ENCODE measurements at regions not wholly inside any gene's neighbourhood (a gene's known extent, or its start where the extent isn't known, plus 50 kb on each side); places are given as distances from the start of the nearest gene placed in this dataset.

DNA sequence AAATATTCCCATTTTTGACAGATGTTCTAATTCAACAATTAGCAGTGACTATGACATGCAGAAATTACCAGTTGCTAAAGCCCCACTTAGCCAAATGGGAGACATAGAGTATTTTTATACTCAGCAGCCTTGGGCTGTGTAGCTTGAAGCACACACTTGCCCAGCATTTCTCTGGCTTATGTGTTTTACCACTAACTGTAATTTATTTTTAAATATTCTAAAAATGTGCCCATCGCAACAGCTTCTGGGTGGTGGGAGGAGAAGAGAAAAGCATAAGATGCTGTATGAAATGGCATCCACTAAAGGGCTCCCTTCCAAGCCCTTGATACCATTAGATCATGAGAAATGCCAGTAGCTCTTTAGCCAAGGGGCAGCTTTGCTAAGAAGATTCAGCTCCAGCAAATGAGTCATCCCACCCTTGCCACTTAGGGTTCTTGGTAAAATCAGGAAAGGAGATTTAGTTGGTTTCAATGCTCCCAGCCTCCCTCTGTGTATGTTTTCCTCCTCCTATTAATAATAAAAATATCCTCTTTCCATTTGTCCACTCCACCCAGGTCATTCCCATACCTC is 462.7 kb upstream of the DEPDC1 start:
- DNase-seq (ENCODE audit: low spot score), result no peak

DNA sequence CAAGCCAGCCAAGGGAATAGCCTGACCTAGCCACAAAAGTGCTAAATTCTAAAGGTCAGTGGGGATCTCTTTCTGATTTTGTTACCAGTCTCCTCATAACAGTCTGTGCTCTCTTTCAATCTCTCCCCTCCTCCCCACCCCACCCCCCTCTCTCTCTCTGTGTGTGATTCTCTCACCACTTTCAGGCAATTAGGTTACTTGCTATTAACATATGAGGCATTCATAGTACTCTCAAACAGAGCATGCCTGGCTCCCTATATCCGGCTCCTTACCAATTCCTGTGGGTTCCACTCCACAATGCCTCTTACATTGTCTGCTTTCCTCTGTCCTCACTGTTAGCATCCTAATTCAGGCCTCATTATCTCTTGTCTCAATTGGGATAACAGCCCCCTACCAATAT is 464.3 kb upstream of the DEPDC1 start:
- DNase-seq (ENCODE audit: low spot score), result no peak

DNA sequence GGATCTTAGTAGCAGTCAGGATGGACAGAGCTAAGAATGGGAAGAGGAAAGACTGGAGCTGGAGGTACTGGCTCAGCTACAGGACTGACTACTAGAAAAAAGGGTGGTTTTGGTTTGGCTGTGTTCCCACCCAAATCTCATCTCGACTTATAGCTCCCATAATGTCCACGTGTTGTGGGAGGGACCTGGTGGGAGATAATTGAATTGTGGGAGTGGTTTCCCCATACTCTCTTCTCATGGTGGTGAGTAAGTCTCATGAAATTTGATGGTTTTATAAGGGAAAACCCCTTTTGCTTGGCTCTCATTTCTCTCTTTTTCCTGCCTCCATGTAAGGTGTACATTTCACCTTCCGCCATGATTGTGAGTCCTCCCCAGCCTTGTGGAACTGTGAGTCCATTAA is 466.5 kb upstream of the DEPDC1 start:
- DNase-seq (ENCODE audit: low spot score), result no peak

DNA sequence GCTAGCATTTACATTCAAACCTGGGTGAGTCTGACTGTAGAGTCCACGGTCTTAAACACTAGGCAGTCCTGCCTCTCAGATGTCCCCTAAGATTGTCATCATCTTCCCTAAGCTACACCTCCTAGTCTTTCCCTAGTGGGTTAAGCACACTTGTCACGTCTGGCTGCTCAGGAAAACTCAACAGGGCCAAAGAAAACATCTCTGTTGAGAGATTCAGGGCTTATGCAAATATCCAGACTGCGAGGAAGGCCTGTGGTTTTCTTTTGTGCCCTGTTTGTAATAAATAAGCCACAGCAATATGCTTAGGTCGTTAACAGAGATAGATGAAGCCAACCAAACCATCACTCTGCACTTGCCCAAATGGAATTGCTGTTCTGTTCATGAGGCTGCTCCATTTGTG is 472.6 kb upstream of the DEPDC1 start:
- no peak for DNase-seq (ENCODE audit: low spot score)

DNA sequence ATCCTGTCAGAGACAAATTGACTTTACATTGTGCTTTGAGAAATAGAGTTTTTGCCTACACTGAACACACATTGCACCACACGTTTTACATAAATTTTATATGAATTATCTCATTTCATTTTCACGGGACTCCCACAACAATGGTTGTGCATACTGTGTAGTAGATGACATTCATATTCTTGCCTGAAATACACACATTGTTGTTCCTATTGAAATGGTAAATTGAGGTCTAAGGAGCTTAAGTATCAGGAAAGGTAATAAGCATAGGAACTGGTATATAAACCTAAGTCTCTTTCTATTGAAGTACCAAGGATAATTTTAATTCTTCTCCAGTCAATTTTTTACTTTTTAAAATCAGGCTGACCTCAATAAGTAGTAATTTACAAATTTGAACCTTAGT is 473.7 kb upstream of the DEPDC1 start:
- no peak for DNase-seq (ENCODE audit: low spot score)

DNA sequence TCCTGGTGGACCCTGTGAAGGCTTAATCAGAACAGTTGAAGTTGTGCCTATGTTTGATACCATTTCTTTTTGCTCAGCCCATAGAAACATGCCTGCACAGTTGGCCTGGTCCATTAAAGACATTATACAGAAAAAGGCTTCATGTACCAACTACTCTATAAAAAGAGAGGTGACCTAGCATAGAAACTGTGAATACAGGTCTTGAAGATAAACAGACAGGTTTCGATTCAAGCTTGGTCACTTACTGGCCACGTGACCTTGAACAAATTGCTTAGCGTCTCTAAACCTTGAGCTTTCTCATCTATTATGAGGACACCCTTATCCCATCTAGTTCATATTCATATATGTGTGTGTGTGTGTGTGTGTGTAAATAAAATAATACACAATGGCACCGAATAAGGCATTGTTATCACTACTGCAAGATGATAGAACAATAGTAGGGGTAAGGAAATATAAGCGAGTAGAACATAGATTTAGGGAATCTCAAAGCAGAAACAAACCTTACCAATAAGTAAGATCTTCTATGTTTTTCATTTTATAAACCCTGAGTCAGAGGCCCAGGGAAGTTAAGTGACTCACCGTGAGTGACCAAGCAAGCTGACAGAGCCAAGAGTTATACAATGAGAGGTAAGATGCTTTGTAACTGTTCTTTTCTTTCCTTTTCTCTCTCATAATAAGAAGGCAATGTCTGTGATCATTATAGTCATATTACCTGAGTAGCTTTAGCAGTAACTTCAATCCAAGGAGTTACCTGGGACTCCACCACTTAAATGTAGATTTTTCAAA is 476.8 kb upstream of the DEPDC1 start:
- no peak for DNase-seq (ENCODE audit: low spot score)

DNA sequence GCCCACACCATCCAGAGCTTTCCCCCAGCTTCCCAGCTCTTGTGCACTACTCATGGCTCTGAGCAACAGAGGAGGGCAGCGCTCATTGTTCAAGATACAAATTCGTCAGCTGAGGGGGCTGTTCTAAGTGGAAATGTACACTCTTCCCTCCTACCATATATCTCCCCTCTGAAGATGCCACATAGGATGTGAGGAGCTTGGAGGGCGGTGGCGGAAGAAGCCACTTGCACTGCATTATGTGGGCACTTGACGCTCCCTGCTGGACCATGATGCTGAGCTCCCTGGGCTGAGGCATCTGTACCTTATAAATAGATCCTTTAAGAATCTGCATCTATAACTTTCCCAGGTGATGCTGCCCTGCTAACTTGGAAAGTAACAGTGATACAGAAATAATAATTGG is 477.6 kb upstream of the DEPDC1 start:
- no peak for DNase-seq (ENCODE audit: low spot score)

DNA sequence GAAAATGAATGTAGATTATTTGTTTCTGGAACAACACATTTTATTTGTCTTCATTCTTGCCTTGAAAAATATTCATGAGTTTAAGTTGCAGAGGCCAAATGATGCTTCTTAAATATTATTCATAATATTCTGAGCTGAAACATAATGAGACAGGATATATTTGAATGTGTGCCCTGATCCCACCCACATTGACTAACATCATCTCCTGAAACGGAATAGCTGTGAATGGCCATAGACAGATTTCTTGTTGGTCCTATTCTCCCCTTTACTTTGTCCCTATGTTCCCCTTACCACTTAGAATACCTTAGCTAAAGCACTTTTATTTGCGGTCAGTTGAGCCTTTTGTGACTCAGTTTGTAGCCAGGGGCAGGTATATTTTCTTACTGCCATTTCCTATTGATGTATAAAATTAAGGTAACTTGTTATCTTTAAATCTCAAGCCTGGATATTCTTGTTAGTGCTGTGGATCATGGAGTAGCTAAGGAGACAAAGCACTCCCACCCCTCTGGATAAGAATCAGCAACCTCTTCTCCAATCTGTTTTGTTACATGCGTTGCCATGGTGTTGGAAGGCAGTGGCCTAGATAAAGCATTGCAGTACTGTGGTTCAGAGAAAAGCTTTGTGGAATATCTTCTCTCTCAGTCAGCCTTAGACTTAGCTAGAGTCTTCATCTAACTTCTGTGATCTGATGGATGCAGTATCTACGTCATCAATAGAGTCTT is 478.5 kb upstream of the DEPDC1 start:
- no peak for DNase-seq (ENCODE audit: low spot score)

DNA sequence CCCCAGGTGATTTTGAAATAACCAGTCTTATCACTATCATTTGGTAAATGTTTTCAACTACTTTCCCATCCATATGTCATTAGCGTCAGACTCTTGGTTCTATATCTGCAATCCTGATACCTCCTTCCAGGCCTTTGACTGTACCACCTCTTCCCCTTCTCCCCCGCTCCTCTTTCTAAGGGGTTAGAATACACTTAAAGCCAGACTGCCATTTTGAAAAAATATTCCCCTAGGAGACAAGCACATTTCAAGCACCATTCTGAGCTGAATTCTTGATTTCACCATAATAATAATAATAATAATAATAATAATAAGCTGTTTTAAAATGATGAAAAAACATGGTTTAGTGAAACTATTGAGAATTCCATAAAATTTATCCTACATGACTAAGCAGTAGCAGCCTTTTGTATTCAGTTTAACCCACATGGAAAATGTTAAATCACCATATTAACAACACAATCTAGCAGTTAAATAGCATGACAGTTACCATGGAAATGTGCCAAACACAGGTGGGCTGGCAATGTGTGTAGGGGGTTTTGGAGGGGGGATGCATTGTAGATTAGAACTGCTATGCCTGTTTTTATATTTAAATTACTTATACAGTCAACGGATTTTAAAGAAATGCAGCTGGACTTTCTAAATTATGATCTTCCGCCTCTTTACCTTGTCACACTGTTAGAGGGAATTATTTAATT is 480.2 kb upstream of the DEPDC1 start:
- no peak for DNase-seq (ENCODE audit: low spot score)

DNA sequence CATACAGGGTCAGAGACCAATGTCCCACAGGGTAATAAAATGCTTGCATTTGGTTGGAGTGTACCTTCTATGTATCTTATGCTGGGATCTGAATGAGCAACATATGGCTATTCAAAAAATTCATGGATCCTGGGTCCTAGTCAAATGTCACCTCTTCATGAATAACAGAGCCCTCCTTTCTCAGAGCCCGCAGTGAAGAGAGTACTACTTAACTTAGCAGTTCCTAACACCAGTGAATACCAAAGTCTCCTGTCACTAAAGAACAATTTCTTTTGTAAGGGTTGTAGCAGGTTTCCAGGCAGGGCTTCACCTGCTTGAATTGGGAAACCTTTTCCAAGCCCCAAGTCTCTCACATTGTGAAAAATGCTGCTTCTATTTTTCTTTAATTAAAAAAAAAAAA is 483.0 kb upstream of the DEPDC1 start:
- no peak for DNase-seq (ENCODE audit: low spot score)

DNA sequence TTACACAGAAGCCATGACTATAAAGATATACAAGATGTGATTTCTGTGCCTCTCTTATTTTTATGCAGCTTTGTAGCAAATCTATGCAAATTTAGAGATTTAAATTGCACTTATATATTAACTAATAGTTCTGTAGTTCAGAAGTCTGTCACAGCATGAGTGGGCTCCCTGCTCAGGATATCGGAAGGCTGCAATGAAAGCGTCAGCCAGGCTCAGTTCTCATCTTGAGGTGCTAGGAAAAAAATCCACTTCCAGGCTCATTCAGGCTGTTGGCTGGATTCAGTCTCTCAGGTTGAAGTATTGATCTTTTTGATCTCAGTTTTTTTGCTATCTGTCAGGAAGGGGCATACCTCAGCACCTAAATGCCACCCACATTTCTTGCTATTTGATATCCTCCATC is 487.4 kb upstream of the DEPDC1 start:
- no peak for DNase-seq (ENCODE audit: low spot score)

DNA sequence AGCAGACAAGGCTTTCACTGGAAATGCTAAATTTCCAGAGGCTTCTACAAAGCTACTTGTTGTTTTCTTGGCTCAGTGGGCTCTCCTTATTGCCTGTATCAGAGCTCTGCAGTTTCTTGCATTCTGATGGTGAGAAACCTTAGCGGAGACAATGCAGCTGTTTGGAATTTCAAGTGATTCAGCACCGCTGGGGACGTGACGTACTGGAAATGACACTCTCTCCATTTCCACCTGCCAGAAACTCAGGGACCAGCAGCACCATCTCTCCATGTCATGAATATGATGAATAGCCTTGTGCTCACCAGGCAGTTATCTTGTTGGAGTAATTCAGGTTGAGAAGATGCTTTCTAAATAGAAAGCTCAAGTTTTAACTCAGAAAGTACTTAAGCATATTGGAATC is 497.2 kb upstream of the DEPDC1 start:
- DNase-seq (ENCODE audit: low spot score), result no peak

DNA sequence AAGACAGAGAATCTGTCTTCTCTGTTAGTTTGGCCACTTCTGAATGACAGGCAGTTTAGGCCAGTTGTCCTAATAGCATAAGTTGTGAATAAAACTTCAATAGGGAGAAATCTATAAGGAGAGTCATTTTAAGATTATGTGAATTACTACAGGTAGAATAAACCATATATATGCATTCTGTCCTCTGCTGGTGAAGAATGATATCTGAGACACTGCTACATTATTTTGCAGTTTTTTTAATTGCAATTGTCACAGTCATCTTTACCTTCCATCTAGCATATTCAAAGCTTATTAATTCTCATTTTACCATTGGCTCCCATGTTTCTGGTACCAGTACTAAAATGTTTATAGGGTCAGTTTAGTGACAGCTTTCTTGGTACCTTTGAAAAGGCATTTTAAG is 519.6 kb upstream of the DEPDC1 start:
- no peak for DNase-seq (ENCODE audit: low spot score)

DNA sequence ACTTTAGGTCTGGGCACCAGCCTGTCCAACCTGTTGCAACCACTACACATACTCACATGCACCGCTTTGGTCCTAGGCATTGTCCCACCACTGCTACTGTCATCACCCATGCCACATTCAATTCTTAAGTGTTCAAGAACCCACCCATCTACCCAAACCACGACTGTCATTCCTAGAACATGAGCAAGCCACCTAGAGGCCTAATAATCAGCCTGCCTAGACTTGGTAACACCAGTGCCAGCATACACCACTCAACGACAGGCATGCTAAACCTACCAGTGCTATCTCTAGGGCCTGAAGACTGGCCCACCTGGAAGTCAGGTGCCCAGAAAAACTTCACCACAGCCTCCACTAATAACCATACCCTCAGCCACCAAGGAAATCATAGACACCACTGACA is 532.8 kb upstream of the DEPDC1 start:
- no peak for DNase-seq (ENCODE audit: low spot score)

DNA sequence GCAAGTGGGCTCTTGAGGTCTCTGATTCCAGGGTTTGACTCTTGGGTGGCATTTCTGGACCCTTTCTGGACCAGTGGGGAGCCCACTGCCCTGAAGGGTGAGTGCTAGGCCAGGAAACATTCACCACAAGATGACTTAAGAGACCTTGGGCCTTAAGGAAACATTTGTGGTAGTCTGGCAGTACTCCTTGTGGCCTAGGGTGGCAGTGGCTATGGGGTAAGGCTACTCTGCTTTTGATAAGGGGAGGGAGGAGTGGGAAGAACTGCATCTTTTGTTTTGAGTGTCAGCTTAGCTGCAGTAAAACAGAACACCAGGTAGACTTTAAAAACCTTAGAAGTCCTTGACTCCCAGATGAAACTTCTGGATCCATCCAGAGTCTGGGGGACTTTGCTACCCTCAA is 529.3 kb upstream of the LRRC7 start:
- DNase-seq (ENCODE audit: low spot score), result no peak

DNA sequence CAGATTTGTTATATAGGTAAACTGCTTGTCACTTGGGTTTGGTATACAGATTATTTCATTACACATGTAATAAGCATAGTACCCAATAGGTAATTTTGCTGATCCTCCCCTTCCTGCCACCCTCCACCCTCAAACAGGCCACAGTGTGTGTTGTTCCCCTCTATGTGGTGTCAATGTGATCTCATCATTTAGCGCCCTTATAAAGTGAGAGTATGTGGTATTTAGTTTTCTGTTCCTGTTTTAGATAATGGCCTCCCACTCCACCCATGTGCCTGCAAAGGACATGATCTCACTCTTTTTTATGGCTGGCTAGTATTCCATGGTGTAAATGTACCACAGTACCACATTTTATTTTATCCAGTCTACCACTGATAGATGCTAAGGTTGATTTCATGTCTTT is 522.1 kb upstream of the LRRC7 start:
- DNase-seq (ENCODE audit: low spot score), result no peak

DNA sequence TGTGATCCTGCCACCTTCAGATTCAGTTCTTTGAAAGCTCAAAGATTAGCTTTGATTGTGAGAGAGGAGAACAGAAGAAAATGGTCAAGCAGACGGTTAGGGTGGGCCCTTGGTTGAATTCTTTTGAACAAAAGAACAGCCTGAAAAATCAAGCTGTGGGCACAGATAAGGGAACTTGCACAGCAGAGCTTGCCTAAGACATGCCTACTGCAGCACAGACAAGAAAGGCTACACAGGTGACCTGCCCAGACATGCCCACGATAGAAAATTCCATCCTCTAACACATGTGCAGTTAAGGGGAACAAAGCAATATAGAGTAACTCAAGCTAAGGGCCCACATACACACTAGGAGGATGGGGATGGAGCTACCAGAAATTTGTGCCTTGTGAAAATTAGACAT is 512.5 kb upstream of the LRRC7 start:
- no peak for DNase-seq (ENCODE audit: low spot score)

DNA sequence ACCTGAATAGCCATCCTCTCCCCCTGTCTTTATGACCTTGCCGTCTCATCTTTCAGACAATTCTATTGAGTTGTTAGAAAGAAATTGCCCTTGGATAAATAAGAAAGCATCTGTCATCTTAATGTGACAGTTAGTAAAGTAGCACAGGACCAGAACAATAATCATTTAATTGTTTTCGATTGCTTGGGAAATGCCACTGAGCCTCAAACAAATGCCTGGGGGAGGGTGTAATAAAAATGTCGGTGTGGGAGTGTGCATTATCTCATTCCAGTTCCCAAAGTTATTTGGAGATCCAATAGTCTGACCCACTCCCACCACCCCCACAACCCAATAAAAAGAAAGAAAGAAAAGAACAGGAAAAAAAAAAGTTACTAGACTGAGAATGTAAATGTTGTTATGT is 509.3 kb upstream of the LRRC7 start:
- no peak for DNase-seq (ENCODE audit: low spot score)

DNA sequence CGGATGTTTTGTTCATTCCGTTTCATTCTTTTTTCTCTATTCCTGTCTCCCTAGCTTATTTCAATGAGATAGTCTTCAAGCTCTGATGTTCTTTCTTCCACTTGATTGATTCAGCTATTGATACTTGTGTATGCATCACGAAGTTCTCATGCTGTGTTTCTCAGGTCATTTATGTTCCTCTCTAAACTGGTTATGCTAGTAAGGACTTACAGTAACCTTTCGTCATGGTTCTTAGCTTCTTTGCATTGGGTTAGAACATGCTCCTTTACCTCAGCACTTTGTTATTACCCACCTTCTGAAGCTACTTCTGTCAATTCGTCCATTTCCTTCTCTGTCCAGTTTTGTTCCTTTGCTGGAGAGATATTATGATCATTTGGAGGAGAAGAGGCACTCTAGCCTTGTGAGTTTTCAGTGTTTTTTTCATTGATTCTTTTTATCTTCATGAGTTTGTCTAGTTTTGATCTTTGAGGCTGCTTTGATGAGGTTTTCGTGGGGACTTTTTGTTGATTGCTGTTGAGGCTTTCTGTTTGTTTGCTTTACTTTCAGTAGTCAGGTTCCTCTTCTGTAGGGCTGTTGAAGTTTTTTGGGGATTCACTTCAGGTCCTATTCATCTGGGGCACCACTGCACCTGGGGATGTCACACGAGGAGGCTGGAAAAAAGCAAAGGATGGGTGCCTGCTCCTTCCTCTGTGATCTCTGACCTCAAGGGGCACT is 496.9 kb upstream of the LRRC7 start:
- DNase-seq (ENCODE audit: low spot score), result no peak

DNA sequence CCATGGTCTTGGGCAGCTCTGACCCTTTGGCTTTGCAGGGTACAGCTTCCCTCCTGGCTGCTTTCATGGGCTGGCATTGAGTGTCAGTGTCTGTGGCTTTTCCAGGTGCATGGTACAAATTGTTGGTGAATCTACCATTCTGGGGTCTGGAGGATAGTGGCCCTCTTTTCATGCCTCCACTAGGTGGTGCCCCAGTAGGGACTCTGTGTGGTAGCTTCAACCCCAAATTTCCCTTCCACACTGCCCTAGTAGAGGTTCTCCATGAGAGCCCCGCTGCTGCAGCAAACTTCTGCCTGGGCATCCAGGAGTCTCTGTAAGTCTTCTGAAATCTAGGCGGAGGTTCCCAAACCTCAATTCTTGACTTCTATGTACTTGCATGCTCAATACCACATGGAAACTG is 494.5 kb upstream of the LRRC7 start:
- DNase-seq (ENCODE audit: low spot score), result peak; percentile 10

DNA sequence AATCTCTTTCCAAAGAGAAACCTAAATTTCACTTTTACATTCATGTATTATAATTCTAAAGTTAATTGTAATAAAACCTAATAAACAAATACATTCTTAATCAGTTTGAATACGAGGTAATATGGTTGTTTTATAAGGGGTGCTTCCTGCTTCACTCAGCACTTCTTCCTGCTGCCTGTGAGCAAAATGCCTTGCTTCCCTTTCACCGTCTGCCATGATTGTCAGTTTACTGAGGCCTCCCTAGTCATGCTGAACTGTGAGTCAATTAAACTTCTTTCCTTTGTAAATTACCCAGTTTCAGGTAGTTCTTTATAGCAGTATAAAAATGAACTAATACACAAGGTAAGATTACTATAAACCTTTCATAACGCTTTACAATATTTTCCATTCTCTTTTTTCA is 491.1 kb upstream of the LRRC7 start:
- DNase-seq (ENCODE audit: low spot score), result no peak

DNA sequence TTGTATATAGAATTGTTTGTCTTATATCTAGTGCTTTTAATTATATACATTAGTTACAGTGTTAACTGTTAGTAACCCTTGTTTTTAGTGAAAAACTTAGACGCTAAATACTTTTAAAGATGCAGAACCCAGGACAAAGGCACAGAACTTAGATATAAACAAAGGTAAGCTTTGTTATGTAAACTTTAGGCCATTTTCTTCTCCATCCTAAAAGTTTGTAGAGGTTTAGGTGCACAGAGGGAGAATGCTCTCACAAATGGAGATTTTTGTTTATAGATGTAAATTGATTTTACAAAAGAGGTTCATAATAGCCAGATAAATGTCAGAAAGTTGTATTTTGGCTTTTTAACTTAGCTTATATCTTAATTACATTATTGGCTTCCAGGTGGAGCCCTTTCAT is 490.5 kb upstream of the LRRC7 start:
- DNase-seq (ENCODE audit: low spot score), result no peak
